Endodermal cell (in vitro differentiated cells): ENCODE measurements at regions not wholly inside any gene's neighbourhood (a gene's known extent, or its start where the extent isn't known, plus 50 kb on each side); places are given as distances from the start of the nearest gene placed in this dataset.

Experiments used
- DNase-seq: peaks from one replicate; pipeline ENCODE4 v3.0.0-alpha.2; 2017
- H3K27ac ChIP-seq: 2 replicates; pipeline ENCODE4 v1.5.1; 2013; ENCODE audit warnings: mild to moderate bottlenecking, low read depth, low read length, moderate library complexity
- H3K27me3 ChIP-seq: 2 replicates; pipeline ENCODE4 v1.6.1; 2013; ENCODE audit warnings: mild to moderate bottlenecking, low read length, moderate library complexity; ENCODE audit not compliant: insufficient read depth, control insufficient read depth, poor library complexity, severe bottlenecking
- H3K36me3 ChIP-seq: 2 replicates; pipeline ENCODE4 v1.7.0; 2013; ENCODE audit warnings: mild to moderate bottlenecking, low read length, moderate library complexity; ENCODE audit not compliant: control insufficient read depth, insufficient read depth
- H3K4me1 ChIP-seq: one replicate; pipeline ENCODE4 v1.7.0; 2013; ENCODE audit warnings: low read length; ENCODE audit not compliant: control insufficient read depth, insufficient read depth
- H3K4me3 ChIP-seq: 2 replicates; pipeline ENCODE4 v1.5.1; 2013; ENCODE audit warnings: mild to moderate bottlenecking, low read length, moderate library complexity
- H3K9ac ChIP-seq: 2 replicates; pipeline ENCODE4 v1.6.1; 2013; ENCODE audit warnings: mild to moderate bottlenecking, low read length, moderate library complexity; ENCODE audit not compliant: poor library complexity, severe bottlenecking; ENCODE audit errors: extremely low read depth
- H3K9me3 ChIP-seq: 2 replicates; pipeline ENCODE4 v1.6.1; 2013; ENCODE audit warnings: mild to moderate bottlenecking, low read length, moderate library complexity; ENCODE audit not compliant: control insufficient read depth
- H3K27ac Mint-ChIP-seq: 2 replicates; pipeline ENCODE4 v1.8.0; 2020; ENCODE audit warnings: mixed read lengths
- H3K27me3 Mint-ChIP-seq: 2 replicates; pipeline ENCODE4 v1.8.0; 2021; ENCODE audit warnings: mild to moderate bottlenecking, mixed read lengths; ENCODE audit not compliant: insufficient read depth
- H3K36me3 Mint-ChIP-seq: 2 replicates; pipeline ENCODE4 v1.8.0; 2020; ENCODE audit warnings: low read depth, mixed read lengths
- H3K4me1 Mint-ChIP-seq: 2 replicates; pipeline ENCODE4 v1.8.0; 2020; ENCODE audit warnings: mixed read lengths
- H3K4me3 Mint-ChIP-seq: 2 replicates; pipeline ENCODE4 v1.8.0; 2020; ENCODE audit warnings: mild to moderate bottlenecking, moderate library complexity, mixed read lengths
- H3K9me3 Mint-ChIP-seq: 2 replicates; pipeline ENCODE4 v1.8.0; 2020; ENCODE audit warnings: mild to moderate bottlenecking, mixed read lengths
- CTCF ChIP-seq: fragments of 200-600 bp; sonication (generic); conservative IDR thresholded peaks from 2 replicates; pipeline ENCODE4 v1.5.0; 2021; ENCODE audit warnings: antibody characterized with exemption, mild to moderate bottlenecking
- WGBS, 2 experiments: methylation state at CpG; one replicate each; pipeline versions ENCODE4 v1.1.5 to v1.1.7; 2013; ENCODE audit warnings: missing lambda C conversion rate in 2 of 2, mixed read lengths in 1 of 2; ENCODE audit not compliant: insufficient coverage in 1 of 2, insufficient read length in 1 of 2; 5-methylcytosine and 5-hydroxymethylcytosine counted together

DNA sequence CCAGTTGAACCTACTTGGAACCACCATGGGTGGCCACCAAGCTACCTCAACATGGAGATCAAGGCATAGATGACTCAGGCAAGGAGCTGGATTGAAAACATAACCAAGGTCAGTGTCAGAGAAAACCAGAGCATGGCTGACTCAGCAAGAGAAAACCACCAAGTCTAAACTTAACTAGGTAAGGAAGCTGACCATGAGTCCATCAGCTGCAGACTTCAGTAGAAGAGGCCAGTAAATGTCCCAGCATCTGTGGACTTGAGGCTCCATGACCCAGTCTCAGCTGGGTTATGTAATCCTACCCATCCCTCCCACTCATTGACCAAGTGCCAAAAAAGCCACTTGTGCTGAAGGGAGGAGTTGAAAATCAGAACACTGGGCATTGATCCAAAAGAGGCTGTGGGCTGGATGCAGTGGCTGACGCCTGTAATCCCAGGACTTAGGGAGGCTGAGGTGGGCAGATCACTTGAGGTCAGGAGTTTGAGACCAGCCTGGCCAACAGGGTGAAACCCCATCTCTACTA is 93.7 kb upstream of the CBLN4 start:
- H3K4me1 ChIP-seq: no peaks in the 10 kb centered on the region
- no peaks in the 10 kb centered on the region for H3K36me3 Mint-ChIP-seq
- no peak for DNase-seq
- H3K9me3 Mint-ChIP-seq: peaks cover 95% of the 10 kb centered on the region
- H3K27ac Mint-ChIP-seq: no peak overlapping the region
- H3K27me3 ChIP-seq: no peaks in the 10 kb centered on the region
- no peak for TF ChIP-seq CTCF
- H3K4me1 Mint-ChIP-seq: no peaks in the 10 kb centered on the region
- H3K36me3 ChIP-seq: no peaks in the 10 kb centered on the region
- H3K27me3 Mint-ChIP-seq: no peaks in the 10 kb centered on the region
- no peak overlapping the region for H3K4me3 ChIP-seq
- 60 to 67% methylated on average over 1 of the region's 1 CpG for WGBS, 2 experiments
- no peak overlapping the region for H3K27ac ChIP-seq
- H3K9ac ChIP-seq: no peak overlapping the region
- no peak overlapping the region for H3K4me3 Mint-ChIP-seq
- peaks cover 89% of the 10 kb centered on the region for H3K9me3 ChIP-seq

DNA sequence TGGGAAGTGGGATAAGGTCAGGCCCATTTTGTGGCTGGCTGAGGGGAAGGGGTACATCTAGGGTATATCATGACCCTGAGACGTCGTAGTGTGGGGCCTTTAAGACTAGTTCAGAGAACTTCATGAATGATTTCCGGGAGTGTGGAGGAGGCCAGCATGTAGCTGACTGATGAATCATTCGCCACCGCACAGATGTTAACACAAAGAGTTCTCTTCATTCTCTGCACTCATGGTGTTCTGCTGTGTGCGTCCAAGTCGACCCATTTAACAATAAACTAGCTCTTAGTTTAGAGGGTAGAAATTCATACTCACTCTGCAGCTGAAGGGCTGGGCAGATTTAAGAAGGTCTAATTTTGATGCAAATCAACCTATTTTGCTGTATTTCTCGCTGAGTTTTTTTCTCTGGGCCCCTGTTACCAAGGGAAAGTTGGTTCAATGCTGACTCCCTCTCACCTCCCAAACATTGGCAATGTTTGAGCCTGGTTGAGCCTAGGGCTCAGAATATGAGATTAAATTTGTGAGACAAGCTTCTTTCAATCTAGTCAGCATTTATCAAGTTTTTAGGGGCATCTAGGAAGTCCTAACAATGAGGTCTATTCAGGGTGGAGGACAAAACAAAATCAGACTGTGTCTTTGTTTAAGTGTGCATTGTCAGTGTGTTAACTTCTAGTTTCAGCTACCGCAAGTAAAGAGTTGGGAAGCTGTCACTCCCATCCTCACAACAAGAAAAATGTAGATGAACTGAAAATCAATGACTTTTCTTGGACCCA is 106.8 kb upstream of the CBLN4 start:
- Mint-ChIP-seq H3K36me3 (no peaks in the 10 kb centered on the region), H3K4me3 (no peak overlapping the region), H3K27ac (no peak overlapping the region), H3K9me3 (peaks cover 78% of the 10 kb centered on the region), H3K27me3 (no peaks in the 10 kb centered on the region), H3K4me1 (no peaks in the 10 kb centered on the region)
- H3K27ac ChIP-seq: no peak overlapping the region
- no peaks in the 10 kb centered on the region for H3K27me3 ChIP-seq
- no peaks in the 10 kb centered on the region for H3K4me1 ChIP-seq
- WGBS, 2 experiments: 73 to 76% methylated on average over 6 to 9 of the region's 9 CpGs
- DNase-seq: no peak
- no peaks in the 10 kb centered on the region for H3K36me3 ChIP-seq
- H3K4me3 ChIP-seq: no peak overlapping the region
- no peak overlapping the region for H3K9ac ChIP-seq
- H3K9me3 ChIP-seq: peaks cover 69% of the 10 kb centered on the region
- TF ChIP-seq CTCF: no peak

DNA sequence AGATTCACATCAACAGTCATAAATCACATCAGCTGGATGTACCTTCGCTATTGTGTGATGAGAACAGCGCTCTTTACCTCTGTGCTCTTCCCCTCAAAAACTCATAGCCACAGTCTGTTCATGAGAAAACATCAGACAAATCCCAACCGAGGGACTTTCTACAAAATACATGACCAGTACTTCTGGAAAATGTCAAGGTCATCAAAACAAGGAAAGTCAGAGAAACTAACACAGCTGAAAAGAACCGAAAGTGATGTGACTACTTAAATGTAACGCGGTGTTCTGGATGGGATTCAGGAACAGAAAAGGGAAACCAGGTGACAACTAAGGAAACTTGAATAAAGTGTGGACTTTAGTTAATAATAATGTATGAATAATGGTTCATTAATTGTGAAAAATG is 112.0 kb upstream of the CBLN4 start:
- Mint-ChIP-seq H3K9me3 (peaks cover 97% of the 10 kb centered on the region), H3K36me3 (no peaks in the 10 kb centered on the region)

More for the DNA sequence above, 112.0 kb upstream of the CBLN4 start:
- no peaks in the 10 kb centered on the region for H3K27me3 Mint-ChIP-seq
- no peak overlapping the region for H3K4me3 Mint-ChIP-seq
- Histone ChIP-seq H3K9ac (no peak overlapping the region), H3K27me3 (no peaks in the 10 kb centered on the region), H3K4me1 (no peaks in the 10 kb centered on the region), H3K36me3 (no peaks in the 10 kb centered on the region), H3K4me3 (no peak overlapping the region), H3K9me3 (peaks cover 91% of the 10 kb centered on the region), H3K27ac (no peak overlapping the region)
- no peak for TF ChIP-seq CTCF
- WGBS, 2 experiments: 67 to 73% methylated on average over 5 to 6 of the region's 6 CpGs
- no peak overlapping the region for H3K27ac Mint-ChIP-seq
- DNase-seq: no peak
- H3K4me1 Mint-ChIP-seq: no peaks in the 10 kb centered on the region
